GM20431 (cell line): ENCODE measurements at regions not wholly inside any gene's neighbourhood (a gene's known extent, or its start where the extent isn't known, plus 50 kb on each side); places are given as distances from the start of the nearest gene placed in this dataset.

Experiments
- in situ Hi-C: fragments of 300-500 bp; cut with MseI, MboI; formaldehyde crosslinking; loops from one replicate; pipeline ENCODE4 v1.15.0; 2020; ENCODE audit warnings: low sequenced_read_pairs; ENCODE audit not compliant: unreplicated experiment

- in situ Hi-C loops: no loop called here
Measured at GRCh38 chr6:148211777-148212324, 130.8 kb upstream of the SASH1 start.

- in situ Hi-C loops: no loop called here
Measured at GRCh38 chr6:148212366-148212765, 130.3 kb upstream of the SASH1 start.

- in situ Hi-C loops: no loop called here
Measured at GRCh38 chr6:148213366-148213765, 129.3 kb upstream of the SASH1 start.

- in situ Hi-C loops: no loop called here
Measured at GRCh38 chr6:148214667-148215066, 128.0 kb upstream of the SASH1 start.

GRCh38 chr6:148217051-148217450 is 125.6 kb upstream of the SASH1 start:
- in situ Hi-C loops: no loop called here

GRCh38 chr6:148217921-148218320 is 124.7 kb upstream of the SASH1 start:
- in situ Hi-C loops: no loop called here

- in situ Hi-C loops: no loop called here
Measured at GRCh38 chr6:148218542-148219258, 123.9 kb upstream of the SASH1 start.

GRCh38 chr6:148221196-148221979 is 121.2 kb upstream of the SASH1 start:
- in situ Hi-C loops: no loop called here

GRCh38 chr6:148222376-148222775 is 120.3 kb upstream of the SASH1 start:
- in situ Hi-C loops: no loop called here

GRCh38 chr6:148222846-148223245 is 119.8 kb upstream of the SASH1 start:
- in situ Hi-C loops: no loop called here

- in situ Hi-C loops: no loop called here
Measured at GRCh38 chr6:148223424-148223842, 119.2 kb upstream of the SASH1 start.

- in situ Hi-C loops: no loop called here
Measured at GRCh38 chr6:148225871-148226270, 116.8 kb upstream of the SASH1 start.

GRCh38 chr6:148226284-148226683 is 116.4 kb upstream of the SASH1 start:
- in situ Hi-C loops: no loop called here

GRCh38 chr6:148231572-148231971 is 111.1 kb upstream of the SASH1 start:
- in situ Hi-C loops: no loop called here

GRCh38 chr6:148235446-148235845 is 107.2 kb upstream of the SASH1 start:
- in situ Hi-C loops: no loop called here

GRCh38 chr6:148238713-148239112 is 103.9 kb upstream of the SASH1 start:
- in situ Hi-C loops: no loop called here

- in situ Hi-C loops: no loop called here
Measured at GRCh38 chr6:148239215-148239614, 103.4 kb upstream of the SASH1 start.

GRCh38 chr6:148239801-148240460 is 102.7 kb upstream of the SASH1 start:
- in situ Hi-C loops: no loop called here

- in situ Hi-C loops: no loop called here
Measured at GRCh38 chr6:148240461-148240840, 102.2 kb upstream of the SASH1 start.

GRCh38 chr6:148240861-148241477 is 101.7 kb upstream of the SASH1 start:
- in situ Hi-C loops: no loop called here
